ENCODE measurements at regions not wholly inside any gene's neighbourhood (a gene's known extent, or its start where the extent isn't known, plus 50 kb on each side); places are given as distances from the start of the nearest gene placed in this dataset.

GRCh38 chr16:86810062-86810461 is 231.7 kb downstream of the FOXL1 start:
- DNase-seq: no peak

GRCh38 chr16:86812363-86812970 is 234.1 kb downstream of the FOXL1 start:
- no peak for DNase-seq

GRCh38 chr16:86814256-86814655 is 235.9 kb downstream of the FOXL1 start:
- DNase-seq: no peak

- no peak for DNase-seq
These were observed 238.7 kb downstream of the FOXL1 start for GRCh38 chr16:86816930-86817625.

- no peak for DNase-seq
These were observed 240.6 kb downstream of the FOXL1 start for GRCh38 chr16:86818671-86819532.

GRCh38 chr16:86819533-86819892 is 241.2 kb downstream of the FOXL1 start:
- DNase-seq: no peak

GRCh38 chr16:86821895-86822294 is 243.5 kb downstream of the FOXL1 start:
- no peak for DNase-seq

GRCh38 chr16:86823125-86823524 is 244.8 kb downstream of the FOXL1 start:
- DNase-seq: no peak

- DNase-seq: no peak
These were observed 245.7 kb downstream of the FOXL1 start for GRCh38 chr16:86823888-86824671.

- DNase-seq: no peak
These were observed 246.5 kb downstream of the FOXL1 start for GRCh38 chr16:86824751-86825296.

- DNase-seq: no peak
These were observed 247.3 kb downstream of the FOXL1 start for GRCh38 chr16:86825631-86826030.

- no peak for DNase-seq
These were observed 248.6 kb downstream of the FOXL1 start for GRCh38 chr16:86826941-86827340.

GRCh38 chr16:86827521-86827920 is 249.2 kb downstream of the FOXL1 start:
- DNase-seq: no peak

- no peak for DNase-seq
These were observed 249.9 kb downstream of the FOXL1 start for GRCh38 chr16:86828202-86828601.

- DNase-seq: no peak
These were observed 250.3 kb downstream of the FOXL1 start for GRCh38 chr16:86828653-86829052.

GRCh38 chr16:86831366-86831765 is 253.0 kb downstream of the FOXL1 start:
- no peak for DNase-seq

- DNase-seq: no peak
These were observed 254.8 kb downstream of the FOXL1 start for GRCh38 chr16:86833136-86833535.

- DNase-seq: no peak
These were observed 256.2 kb downstream of the FOXL1 start for GRCh38 chr16:86834451-86835035.

- no peak for DNase-seq
These were observed 257.6 kb downstream of the FOXL1 start for GRCh38 chr16:86835982-86836381.

GRCh38 chr16:86836503-86837129 is 258.3 kb downstream of the FOXL1 start:
- DNase-seq: no peak

- DNase-seq: no peak
These were observed 265.5 kb downstream of the FOXL1 start for GRCh38 chr16:86843812-86844211.

- no peak for DNase-seq
These were observed 266.3 kb downstream of the FOXL1 start for GRCh38 chr16:86844695-86845094.

Measured in stimulated activated naive CD4-positive, alpha-beta T cell treated with Interleukin-2 at 50 U/mL for 16 hours (primary cell).